Kidney (tissue), 13 donors: ENCODE measurements at regions not wholly inside any gene's neighbourhood (a gene's known extent, or its start where the extent isn't known, plus 50 kb on each side); places are given as distances from the start of the nearest gene placed in this dataset.
"Not testable (repeated sequence)": the region's sequence is repeated elsewhere in the genome, so short reads cannot be mapped to it uniquely, and the experiment has no call there.

ENCODE experiments used
- DNase-seq, 5 donors: peaks; one replicate each; pipeline ENCODE4 v3.0.0-alpha.2; 2013 to 2020
- FAIRE-seq: peaks from 2 replicates; lab custom pipeline; 2012; peaks lifted over from hg19 to GRCh38; lab: Jason Lieb, UNC
- H3K27ac ChIP-seq, 2 donors: one replicate each; pipeline ENCODE4 v1.7.0; 2013; ENCODE audit warnings: low read depth in 2 of 2, low read length in 2 of 2, inconsistent platforms in 1 of 2
- H3K27me3 ChIP-seq: one replicate; pipeline ENCODE4 v1.7.1; 2013; ENCODE audit warnings: low read length, inconsistent platforms; ENCODE audit not compliant: control insufficient read depth, insufficient read depth
- H3K36me3 ChIP-seq, 3 donors: one replicate each; pipeline versions ENCODE4 v1.7.0 to v1.7.1; 2013; ENCODE audit warnings: low read length in 3 of 3, control low read depth in 1 of 3, inconsistent platforms in 1 of 3; ENCODE audit not compliant: insufficient read depth in 3 of 3, control insufficient read depth in 2 of 3
- H3K4me1 ChIP-seq, 3 donors: one replicate each; pipeline versions ENCODE4 v1.7.0 to v1.7.1; 2013; ENCODE audit warnings: low read length in 3 of 3, inconsistent platforms in 1 of 3, low read depth in 1 of 3; ENCODE audit not compliant: control insufficient read depth in 2 of 3, insufficient read depth in 2 of 3
- H3K4me3 ChIP-seq, 3 donors: one replicate each; pipeline versions ENCODE4 v1.7.0 to v1.8.1; 2013; ENCODE audit warnings: low read length in 3 of 3, control low read depth in 1 of 3, inconsistent platforms in 1 of 3
- H3K9ac ChIP-seq, 3 donors: one replicate each; pipeline versions ENCODE4 v1.7.0 to v1.7.1; 2013; ENCODE audit warnings: low read length in 3 of 3, control low read depth in 1 of 3, inconsistent platforms in 1 of 3
- H3K9me3 ChIP-seq, 3 donors: one replicate each; pipeline versions ENCODE4 v1.7.0 to v1.7.1; 2013; ENCODE audit warnings: low read length in 3 of 3, control low read depth in 1 of 3, inconsistent platforms in 1 of 3; ENCODE audit not compliant: control insufficient read depth in 2 of 3, insufficient read depth in 1 of 3
- intact Hi-C: fragments of 100-400 bp; cut with DNase I; formaldehyde crosslinking; loops from one replicate; pipeline ENCODE4 v1.11.1; 2022
- TF ChIP-seq, protein P1 (sequence below): IDR thresholded peaks from 3 replicates; pipeline ENCODE4 v1.5.1; 2012; ENCODE audit warnings: mild to moderate bottlenecking, moderate library complexity, borderline replicate concordance; ENCODE audit not compliant: insufficient read depth; ENCODE audit errors: extremely low read depth
- donor health status: control.
- donor health status: control.
- donor health status: control.
- donor health status: control.
- donor health status: control.
- donor health status: DM: yes; HTN: yes; CAD: no.
- donor health status: Normal renal cell carcinoma (clear cell type).

DNA sequence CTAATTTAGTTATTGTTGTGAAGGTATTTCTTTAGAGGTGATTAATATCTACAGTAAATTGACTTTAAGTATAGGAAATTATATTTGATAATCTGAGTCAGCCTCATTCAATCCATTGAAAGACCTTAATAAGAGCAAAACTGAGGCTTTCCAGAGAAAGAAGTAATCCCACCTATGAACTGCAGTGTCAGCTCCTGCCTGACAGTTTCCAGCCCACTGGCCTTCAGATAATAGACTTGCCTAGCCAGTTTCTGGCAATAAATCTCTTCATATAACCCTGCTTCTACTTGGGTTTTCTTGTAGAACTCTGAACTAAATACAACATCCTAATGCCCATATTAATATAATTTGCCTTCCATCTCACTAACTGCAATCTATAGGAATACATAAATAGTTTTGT, 437.9 kb upstream of the UBE2E3 start:
- Histone ChIP-seq H3K27ac (no peak overlapping the region), H3K4me1 (peaks cover 0 to 3% (median 0%) of the 10 kb centered on the region in 3 donors), H3K36me3 (no peaks in the 10 kb centered on the region), H3K9ac (no peak overlapping the region), H3K9me3 (peaks cover 0 to 3% (median 0%) of the 10 kb centered on the region in 3 donors), H3K4me3 (no peak overlapping the region), H3K27me3 (no peaks in the 10 kb centered on the region)
- intact Hi-C loops, result no loop called here
- TF ChIP-seq, protein P1, sequence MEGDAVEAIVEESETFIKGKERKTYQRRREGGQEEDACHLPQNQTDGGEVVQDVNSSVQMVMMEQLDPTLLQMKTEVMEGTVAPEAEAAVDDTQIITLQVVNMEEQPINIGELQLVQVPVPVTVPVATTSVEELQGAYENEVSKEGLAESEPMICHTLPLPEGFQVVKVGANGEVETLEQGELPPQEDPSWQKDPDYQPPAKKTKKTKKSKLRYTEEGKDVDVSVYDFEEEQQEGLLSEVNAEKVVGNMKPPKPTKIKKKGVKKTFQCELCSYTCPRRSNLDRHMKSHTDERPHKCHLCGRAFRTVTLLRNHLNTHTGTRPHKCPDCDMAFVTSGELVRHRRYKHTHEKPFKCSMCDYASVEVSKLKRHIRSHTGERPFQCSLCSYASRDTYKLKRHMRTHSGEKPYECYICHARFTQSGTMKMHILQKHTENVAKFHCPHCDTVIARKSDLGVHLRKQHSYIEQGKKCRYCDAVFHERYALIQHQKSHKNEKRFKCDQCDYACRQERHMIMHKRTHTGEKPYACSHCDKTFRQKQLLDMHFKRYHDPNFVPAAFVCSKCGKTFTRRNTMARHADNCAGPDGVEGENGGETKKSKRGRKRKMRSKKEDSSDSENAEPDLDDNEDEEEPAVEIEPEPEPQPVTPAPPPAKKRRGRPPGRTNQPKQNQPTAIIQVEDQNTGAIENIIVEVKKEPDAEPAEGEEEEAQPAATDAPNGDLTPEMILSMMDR, result no peak
- FAIRE-seq, result no peak
- peak in 2 of 5 donors; percentile 36 to 40 for DNase-seq

DNA sequence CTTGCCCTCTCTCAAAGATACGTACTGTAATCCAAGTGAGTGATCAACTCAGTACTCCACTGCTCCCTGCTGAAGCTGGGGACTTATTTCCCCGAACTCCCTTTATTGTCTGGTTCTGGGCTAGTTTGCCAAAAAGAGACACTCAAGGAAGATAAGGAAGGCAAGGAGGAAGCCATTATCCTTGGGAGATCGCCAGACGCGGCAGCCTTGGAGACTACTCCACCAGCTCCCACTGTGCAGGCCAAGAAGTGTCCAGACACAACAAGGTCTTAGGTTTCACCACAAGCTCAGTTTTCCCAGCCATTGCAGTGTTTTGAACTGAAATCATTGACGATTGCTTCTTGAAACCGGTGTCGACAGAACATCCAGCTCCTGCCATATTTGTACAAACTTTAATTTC, 439.6 kb upstream of the UBE2E3 start:
- H3K4me1 ChIP-seq, result peaks cover 0 to 3% (median 0%) of the 10 kb centered on the region in 3 donors
- FAIRE-seq, result no peak
- no peaks in the 10 kb centered on the region for H3K27me3 ChIP-seq
- DNase-seq, result no peak
- H3K9ac ChIP-seq, result no peak overlapping the region
- no peaks in the 10 kb centered on the region for H3K36me3 ChIP-seq
- peaks cover 0 to under 1% (median 0%) of the 10 kb centered on the region in 3 donors for H3K9me3 ChIP-seq
- TF ChIP-seq, protein P1, result no peak
- H3K27ac ChIP-seq, result no peak overlapping the region
- intact Hi-C loops, result no loop called here
- H3K4me3 ChIP-seq, result no peak overlapping the region

GRCh38 chr2:180539541-180539940, 440.9 kb upstream of the UBE2E3 start:
- intact Hi-C loops, result no loop called here
- H3K4me1 ChIP-seq, result peaks cover 0 to 3% (median 0%) of the 10 kb centered on the region in 3 donors
- no peaks in the 10 kb centered on the region for H3K36me3 ChIP-seq
- TF ChIP-seq, protein P1, result no peak
- no peaks in the 10 kb centered on the region for H3K27me3 ChIP-seq
- FAIRE-seq, result no peak
- no peak overlapping the region for H3K27ac ChIP-seq
- no peak overlapping the region for H3K9ac ChIP-seq
- no peak for DNase-seq
- H3K9me3 ChIP-seq, result no peaks in the 10 kb centered on the region
- H3K4me3 ChIP-seq, result no peak overlapping the region

DNA sequence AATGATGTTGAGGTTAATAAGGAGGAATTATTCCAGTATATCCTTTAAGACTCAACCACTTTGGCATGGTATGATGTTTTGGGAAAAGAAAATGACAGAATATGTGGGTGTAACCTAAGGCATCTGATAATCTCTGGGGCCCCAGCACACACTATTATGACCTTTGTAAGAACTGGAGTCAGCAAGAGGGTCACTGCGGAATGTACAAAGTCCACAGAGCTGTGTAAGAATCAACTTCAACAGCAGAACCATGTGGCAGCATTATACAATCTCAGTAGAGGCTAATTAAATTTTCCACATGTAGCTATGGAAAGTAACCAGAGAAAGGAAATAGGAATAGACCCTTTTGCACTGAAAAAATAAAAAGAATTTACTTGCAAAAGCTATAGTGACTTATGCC, 445.1 kb upstream of the UBE2E3 start:
- no peak for FAIRE-seq
- no peak for DNase-seq

GRCh38 chr2:180531787-180532186, 448.6 kb upstream of the UBE2E3 start:
- H3K27ac ChIP-seq, H3K27me3 ChIP-seq, H3K4me1 ChIP-seq, intact Hi-C loops, H3K9me3 ChIP-seq, H3K4me3 ChIP-seq, H3K36me3 ChIP-seq, H3K9ac ChIP-seq, FAIRE-seq: not testable (repeated sequence)
- DNase-seq, result peak in 1 of 5 donors; percentile 22

More for the DNA sequence above, 445.1 kb upstream of the UBE2E3 start:
- Histone ChIP-seq H3K27ac (no peak overlapping the region), H3K4me1 (no peaks in the 10 kb centered on the region), H3K36me3 (no peaks in the 10 kb centered on the region), H3K9ac (no peak overlapping the region), H3K27me3 (no peaks in the 10 kb centered on the region), H3K9me3 (no peaks in the 10 kb centered on the region), H3K4me3 (no peak overlapping the region)
- TF ChIP-seq, protein P1, result no peak
- intact Hi-C loops, result no loop called here
